RCC 7860 (cell line): ENCODE measurements at regions not wholly inside any gene's neighbourhood (a gene's known extent, or its start where the extent isn't known, plus 50 kb on each side); places are given as distances from the start of the nearest gene placed in this dataset.

Source experiments
- DNase-seq: peaks from one replicate; pipeline ENCODE4 v3.0.0-alpha.2; 2015; ENCODE audit warnings: low spot score
- FAIRE-seq: peaks from 2 replicates; lab custom pipeline; 2012; peaks lifted over from hg19 to GRCh38; lab: Jason Lieb, UNC

DNA sequence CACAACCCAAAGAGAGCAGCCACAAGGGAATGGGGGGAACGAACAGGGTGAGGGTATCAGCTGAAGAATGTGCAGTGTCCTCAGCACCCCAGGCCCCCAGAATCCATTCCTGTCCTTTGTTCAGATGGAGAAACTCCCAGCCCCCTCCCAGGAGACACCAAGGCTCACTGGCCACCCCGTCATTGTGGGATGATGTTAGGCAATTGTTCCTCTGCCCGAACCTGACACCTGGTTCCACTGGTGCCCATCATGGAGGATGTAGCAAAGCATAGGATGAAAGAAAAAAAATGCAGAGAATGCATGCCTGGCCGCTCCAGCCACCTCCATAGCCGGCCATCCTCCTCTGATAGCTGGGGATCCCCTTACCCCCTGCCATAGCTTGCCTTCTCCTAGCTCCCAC is 197.3 kb upstream of the TWIST2 start:
- DNase-seq (no peak), FAIRE-seq (no peak)

DNA sequence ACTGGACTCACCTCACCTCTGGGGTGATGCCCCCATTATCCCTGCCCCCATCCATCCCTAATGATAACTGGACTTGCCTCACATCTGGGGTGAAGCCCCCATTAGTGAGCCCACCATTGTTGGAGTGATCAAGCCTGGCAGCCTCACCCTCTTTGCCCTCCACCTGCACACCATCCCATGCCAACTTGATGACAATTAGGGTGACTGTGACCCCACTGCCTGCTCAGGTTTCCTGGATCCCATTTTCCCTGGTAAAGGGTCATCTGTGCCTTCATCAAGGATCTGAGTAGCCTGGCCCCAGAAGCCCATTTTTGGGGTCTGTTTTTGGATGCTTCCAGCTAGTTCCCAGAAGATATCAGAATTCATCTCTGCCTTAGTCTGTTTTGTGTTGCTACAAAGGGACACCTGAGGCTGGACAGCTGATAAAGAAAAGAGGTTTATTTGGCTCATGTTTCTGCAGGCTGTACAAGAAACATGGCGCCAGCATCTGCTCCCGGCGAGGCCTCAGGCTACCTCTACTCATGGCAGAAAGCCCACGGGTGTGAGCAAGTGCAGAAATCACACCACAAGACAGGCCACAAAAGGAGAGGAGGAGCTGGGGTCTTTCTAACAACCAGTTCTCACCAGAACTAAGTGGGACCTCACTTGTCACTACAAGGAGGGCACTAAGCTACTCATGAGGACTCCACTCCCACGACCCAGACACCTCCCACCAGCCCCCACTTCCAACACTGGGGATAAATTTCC is 196.4 kb upstream of the TWIST2 start:
- no peak for FAIRE-seq
- no peak for DNase-seq

DNA sequence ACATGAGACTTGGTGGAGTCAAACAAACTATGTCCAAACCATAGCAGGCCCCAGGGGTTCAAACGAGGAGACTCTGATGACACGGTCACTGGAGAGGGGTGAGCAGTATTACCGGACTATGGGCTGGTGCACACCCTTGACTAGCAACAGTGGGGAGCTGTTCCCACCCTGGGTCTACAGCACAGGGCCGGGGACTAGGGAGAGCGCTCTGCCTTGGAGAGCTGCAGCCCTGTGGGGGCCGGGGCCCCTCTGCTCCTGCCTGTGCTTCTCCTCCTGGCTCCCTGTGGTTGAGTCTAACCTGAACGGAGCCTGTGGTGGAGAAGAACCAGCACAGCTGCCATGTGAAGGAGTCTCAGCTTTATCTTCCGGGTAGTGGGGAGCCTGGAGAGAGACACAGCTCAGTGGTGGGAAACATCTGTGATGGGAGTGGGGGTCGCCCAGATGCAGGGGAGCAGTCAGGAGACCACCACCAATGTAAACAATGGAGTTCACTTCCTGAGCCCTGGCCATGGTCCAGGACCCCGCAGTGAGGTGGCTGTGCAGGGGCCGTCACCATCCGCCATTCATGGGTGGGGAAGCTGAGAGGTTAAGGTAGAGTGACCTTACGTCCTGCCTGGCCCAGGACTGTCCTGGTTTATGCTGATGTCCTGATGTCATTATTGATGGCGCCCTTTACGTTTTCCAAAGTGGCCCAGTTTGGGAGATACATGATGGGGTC is 195.7 kb upstream of the TWIST2 start:
- no peak for DNase-seq
- no peak for FAIRE-seq

DNA sequence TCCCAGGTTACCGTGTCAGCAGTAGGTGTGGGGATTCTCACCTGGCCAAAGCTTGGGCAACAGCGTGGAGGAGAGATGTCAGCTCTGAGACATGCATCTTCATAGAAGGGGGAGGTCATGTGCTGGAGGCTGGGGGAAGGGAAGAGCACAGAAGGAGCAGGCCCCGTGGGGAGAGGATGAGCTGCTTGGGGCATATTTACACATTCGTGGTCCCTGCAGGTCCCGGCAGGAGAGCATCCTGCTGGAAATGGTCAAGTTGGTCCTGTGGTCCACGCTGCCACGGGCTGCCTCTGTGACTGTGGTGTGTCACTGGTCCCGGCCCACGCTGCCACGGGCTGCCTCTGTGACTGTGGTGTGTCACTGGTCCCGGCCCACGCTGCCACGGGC is 195.1 kb upstream of the TWIST2 start:
- DNase-seq, result no peak
- FAIRE-seq, result no peak

DNA sequence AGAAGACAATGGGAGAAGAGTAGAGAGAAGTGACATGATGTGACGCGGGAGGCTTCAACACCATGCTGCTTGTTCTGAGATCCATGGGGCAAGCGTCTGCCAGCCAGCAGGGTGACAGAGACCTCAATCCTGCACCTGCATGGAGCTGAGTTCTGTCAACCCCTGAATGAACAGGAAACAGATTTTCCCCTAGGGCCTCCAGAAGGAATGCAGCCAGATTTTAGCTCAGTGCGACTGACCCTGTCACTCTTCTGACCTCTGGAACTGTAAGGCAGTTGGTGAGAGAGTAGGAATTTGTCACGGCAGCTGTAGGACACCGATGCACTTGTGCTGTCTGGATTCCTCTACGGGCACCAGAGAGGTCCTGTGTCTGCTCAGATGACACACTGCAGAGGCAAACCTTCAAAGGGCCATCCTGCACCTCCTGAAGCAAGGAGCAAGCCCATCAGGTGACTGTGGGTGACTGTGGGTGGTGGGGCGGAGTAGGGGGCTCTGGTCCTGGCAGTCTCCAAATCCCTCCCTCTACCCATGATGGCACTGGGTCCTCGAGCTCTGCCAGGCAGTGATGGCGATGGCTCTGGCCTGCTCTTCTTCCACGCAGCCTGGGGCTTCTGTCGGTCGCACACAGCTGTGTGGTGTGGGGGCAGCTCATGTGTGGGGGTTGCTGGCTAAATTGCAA is 194.3 kb upstream of the TWIST2 start:
- DNase-seq (no peak), FAIRE-seq (no peak)

DNA sequence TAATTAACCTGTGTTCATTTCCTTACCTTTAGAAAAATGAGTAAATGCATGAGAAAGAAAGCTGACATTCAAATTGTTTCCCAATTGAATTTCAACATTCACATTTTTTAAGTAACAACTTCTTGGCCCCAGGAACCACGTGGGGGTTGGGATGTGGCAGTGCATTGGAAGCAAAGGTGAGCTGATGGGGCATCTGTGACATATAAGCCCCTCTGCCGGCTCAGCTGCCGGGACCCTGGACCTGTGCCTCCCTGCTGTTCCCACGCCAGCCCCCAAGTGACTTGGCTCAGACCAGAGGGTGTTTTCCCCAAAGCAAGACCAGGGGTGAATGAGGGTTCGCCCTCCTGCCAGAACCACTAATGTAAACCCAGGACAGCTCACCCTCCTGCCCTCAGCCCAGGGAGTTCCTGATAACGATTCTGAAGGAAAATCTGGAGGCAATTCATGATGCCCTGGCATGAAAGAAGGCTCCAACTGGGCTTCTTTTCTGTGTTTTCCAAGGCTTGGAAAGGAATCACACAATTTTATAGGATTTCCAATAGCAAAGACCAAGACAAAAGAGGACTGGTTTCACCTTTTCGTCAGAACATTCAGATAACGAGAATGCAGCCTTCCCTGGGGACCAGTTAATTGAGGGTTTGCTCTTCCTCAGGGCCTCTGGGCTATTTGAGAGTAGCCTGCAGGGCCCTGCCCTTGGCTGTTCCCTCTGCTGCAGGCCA is 193.2 kb upstream of the TWIST2 start:
- DNase-seq (no peak), FAIRE-seq (no peak)

DNA sequence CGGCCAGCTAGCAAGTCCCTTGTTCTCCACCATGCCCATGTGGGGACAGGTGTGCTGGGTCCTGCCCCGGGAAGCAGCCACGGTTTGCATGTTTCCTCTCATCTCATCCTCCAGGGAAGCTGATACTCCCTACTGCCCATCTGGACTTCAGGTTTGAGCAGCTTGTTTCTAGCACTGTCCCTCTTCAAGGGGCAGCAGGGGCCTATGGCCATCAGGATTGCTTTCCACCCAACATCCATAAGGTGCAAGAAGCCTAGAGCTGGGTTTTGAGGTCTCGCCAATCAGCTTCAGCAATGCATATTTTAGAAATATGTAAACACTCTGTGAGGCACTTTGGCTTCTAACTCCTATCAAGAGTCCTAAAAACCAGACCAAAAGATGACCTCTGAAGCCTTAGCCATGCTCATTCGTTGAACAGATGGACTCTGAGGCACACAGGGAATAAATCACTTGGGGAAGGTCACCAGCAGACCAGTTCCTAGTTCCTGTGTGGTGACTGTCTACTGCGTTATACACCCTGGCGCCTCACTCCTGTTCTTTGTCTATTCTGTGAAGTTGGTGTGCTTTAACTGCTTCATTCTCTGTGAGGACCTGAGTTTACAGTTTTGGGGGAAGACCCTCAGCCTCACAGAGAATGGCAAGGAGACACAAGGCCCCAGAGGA is 192.6 kb upstream of the TWIST2 start:
- DNase-seq (no peak), FAIRE-seq (no peak)

DNA sequence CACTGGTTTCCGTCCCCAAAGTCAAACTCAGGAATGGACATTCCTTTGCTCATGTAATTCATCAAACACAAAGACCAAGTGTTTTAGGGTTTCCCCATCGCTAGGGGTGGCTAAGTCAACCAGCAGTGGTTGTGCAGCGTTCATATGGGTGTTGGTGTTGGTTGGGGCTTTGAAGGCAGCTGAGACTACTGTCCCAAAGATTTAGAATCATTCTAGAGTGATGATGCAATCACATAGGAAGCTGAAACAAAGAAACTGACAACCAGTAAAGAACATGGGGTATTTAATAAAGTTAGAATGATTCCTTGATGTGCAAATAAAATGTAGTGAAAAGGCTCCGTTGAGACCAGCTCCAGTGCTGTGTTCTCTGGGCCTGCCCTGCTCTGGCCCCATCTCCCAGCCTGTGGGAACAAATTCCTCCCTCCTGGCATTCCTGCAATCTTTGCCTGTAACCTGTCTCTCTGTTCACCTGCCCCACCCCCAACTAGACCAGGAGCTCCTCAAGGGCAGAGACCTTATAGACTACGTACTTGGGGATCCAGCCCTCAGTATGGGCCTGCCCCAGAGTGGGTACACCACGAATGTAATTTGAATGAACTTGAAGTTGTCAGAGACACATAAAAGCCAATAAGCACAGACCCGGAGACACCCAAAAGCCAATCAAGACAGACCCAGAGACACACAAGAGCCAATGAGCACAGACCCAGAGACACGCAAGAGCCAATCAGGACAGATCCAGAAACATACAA is 191.7 kb upstream of the TWIST2 start:
- no peak for FAIRE-seq
- no peak for DNase-seq

DNA sequence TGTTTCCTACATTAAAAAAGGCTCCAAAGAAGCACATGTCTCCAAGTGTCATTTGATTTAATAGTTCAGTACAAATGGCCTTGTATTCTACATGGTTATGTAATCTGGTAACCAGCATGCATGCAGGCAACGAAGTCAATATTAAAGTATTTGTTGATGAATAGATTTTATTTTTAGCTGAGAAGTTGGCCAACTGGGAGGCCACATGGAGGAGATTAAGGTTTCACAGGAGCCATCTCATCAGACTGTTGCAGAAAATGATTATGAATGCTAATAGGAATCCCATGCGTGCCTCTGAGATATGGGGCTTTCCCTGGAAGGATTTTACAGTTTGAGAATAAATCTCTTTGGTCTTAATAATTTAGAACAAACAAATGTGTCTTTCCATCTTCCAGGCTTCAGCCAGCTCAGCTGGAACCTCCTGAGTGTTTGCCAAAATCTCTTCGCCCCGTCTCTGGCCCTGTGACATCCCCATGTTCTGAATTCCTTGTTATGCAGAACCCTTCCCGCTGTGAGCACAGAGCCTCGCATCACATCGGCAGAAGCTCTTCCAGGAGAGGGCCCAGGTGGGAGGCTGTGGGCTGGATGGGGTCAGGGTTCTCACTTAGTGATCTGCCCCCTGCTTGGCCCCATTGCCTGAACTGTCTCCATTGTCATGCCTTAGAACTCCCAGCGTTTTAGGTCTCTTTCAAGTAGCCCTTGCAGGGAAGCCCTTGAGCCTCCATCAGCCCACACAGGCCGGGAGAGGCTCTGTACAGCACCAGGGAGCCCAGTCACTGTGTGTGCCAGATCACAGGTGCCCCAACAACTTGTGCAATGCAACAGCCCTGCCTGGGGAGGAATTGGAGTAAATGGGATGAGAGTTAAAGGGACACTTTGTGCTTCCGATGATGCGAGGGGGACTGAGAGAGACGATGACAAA is 190.5 kb upstream of the TWIST2 start:
- no peak for DNase-seq
- FAIRE-seq, result no peak

DNA sequence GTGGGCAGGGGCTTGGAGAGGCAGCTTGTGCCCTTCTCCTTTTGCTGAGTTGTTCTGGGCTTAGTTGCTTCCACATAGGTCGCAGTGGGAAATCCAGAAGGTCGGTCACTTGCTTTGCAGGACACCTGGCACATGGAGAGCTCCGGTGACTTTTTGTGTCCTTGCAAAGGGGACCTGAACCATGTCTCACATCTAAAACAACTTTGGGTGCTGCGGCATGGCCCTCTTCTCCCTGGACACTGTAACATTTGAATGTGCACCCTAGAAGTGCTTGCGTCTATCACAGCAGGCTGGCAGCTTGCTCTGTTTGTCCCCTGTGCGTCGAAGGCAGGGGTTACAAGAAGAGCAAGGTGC is 189.9 kb upstream of the TWIST2 start:
- no peak for DNase-seq
- no peak for FAIRE-seq

DNA sequence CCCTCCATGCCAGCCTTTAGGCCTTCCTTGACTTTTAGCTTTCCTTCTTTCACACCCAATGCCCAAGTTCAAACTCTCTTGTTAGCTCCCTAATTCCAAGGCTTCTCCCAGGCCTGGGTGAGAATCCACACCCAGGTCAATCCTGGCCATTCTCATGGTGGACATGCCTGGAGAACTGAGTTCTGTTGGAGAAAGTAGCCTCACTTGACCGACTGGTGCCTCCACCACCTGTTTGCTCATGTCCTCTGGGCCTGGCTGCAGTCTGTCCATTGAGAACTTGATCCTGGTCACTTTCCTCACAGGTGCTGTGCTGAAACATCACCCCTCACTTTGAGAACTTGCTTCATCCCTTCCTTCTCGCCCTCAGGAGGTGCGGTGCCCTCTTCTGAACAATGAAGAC is 189.1 kb upstream of the TWIST2 start:
- FAIRE-seq, result no peak
- no peak for DNase-seq

DNA sequence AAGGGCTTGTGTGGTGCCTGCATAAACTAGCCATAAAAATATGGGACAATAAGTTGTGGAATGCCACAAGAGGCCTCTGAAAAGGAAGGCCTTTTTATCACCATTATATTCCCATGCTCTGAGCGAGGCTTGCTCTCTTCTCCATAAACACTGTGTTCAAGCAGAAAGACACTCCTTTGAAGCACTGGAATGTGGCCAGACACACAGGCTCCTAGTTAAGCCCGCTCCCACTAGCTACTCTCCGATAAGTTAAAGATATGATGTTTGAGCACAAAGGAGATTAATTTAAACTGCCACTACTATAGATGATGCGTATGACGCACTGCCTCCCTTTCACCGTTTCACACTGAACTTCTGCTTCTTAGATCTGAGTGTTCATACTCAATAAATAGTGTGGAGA is 188.7 kb upstream of the TWIST2 start:
- FAIRE-seq, result no peak

DNA sequence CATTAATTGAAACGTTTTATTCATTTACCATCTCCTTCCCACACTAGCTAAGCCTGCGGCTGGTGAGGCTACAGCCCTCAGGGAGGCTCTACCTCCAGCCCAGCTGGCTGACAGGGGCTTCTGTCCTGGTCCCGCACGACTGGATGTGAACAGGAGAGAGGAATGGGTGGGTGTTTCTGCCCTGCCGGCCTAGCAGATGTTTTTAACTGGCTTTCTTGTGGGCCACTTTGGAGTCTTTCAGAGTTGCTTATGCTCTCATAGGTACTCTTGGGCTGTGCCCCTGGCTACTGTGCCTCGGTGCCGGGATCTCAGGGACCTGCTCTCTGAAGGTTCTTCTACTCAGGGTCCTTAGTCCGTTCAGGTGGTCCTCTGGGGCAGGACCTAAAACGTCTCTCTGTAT is 184.3 kb upstream of the TWIST2 start:
- FAIRE-seq (no peak), DNase-seq (no peak)

More for the DNA sequence above, 188.7 kb upstream of the TWIST2 start:
- no peak for DNase-seq

DNA sequence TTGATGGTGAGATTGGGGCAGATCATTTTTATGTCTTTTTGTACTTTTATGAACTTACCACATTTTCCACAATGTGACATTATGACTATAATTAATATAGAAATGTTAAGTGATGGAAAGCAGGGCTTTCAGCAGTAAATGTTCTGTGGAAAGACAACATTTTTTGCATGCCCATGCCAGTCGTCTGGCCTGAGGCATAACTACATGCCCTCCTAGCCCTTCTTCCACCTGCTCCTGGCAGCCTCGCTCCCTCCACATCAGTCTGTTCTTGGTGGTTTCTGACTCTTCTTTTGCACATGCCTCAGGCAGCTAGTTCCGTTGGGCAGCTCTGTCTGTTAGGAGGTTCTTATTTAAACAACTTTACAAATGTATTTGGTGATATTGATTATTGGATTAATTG is 182.0 kb upstream of the TWIST2 start:
- DNase-seq (no peak), FAIRE-seq (no peak)

DNA sequence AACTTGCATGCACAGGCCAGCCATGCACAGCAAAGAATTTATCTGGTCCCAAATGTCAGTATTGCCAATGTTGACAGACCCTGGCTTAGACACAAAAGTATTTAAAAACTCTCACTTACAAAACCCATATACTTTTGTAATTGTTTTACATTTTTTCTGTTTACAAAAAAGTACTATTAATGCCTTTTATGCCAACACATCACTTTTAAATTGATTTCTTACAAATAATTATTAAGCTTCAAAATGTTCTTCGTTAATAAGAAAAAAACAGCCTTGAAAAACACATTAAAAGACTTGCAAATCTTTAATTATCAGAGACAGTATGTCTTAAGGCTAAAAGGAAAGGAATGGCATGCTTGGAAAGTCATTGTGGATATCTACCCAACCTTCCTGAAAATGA is 181.3 kb upstream of the TWIST2 start:
- DNase-seq, result no peak
- no peak for FAIRE-seq

DNA sequence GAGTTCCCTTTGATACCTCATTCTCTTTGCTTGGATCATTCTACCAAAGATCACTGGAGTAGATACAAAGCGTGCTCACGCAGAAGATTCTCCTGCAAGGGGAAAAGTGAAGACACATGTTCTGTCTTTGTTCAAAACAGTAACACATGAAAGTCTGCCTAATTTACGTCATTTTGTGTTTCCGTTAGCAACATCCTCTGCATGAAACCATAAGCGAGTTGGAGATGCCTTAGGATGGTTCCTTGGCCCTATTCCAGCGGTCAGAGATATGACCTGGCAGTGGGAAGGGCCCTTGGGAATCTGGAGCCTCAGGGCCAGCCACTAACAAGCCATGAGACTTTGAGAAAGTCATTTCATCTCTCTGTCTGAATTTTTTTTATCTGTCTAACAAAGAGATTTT is 180.9 kb upstream of the TWIST2 start:
- no peak for FAIRE-seq
- DNase-seq, result no peak

DNA sequence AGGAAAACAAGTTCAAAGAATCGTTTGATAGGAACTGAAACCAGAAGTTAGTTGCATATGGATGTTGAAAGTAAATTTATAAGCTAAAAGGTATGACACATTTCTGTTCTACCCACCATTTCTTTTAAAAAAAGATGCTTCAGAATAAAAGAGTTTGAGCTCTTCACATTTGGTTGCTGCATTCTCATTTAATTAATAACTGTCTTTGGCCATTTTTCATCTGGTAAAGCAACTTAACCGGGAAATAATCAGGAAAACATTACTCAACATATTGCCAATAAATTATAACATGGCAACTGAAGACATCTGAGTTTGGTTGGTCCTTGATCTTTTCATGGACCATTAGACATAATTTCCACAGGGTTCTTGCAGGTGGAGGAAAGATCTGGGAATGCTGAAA is 180.2 kb upstream of the TWIST2 start:
- no peak for FAIRE-seq

DNA sequence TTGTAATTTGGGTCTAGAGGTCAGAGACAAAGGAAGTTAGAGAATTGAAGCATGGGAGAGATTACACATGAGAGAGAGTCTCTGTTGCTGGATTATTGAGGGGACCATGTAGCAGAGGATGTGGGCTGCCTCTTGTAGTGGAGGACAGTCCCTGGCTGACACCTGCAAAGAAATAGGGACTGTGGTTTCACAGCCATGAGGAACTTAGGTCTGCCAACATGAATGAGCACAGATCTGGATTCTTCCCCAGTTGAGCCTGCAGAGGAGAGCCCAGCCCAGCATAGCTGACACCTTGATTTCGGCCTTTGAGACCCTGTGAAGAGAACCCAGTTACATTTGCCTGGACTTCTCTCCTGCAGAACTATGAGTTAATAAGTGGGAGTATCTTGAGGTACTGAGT is 179.5 kb upstream of the TWIST2 start:
- DNase-seq (no peak), FAIRE-seq (no peak)

More for the DNA sequence above, 180.2 kb upstream of the TWIST2 start:
- DNase-seq, result no peak

DNA sequence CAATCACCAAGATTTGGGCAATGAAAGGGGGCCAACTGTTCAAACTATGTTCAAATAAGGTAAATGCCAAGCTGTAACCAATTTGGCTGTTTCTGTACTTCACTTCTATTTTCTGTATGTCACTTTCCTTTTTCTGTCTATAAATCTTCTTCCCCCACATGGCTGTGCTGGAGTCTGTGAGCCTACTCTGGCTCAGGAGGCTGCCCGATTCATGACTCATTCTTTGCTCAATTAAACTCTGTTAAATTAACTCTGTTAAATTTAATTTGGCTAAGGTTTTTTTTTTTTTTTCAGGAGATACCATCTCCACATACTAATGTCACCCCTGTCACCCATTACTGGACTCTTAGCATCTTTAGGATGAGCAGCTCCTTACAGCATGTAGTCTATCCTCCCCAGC is 178.8 kb upstream of the TWIST2 start:
- DNase-seq, result no peak
- no peak for FAIRE-seq
